ENCODE measurements at regions not wholly inside any gene's neighbourhood (a gene's known extent, or its start where the extent isn't known, plus 50 kb on each side); places are given as distances from the start of the nearest gene placed in this dataset.

DNA sequence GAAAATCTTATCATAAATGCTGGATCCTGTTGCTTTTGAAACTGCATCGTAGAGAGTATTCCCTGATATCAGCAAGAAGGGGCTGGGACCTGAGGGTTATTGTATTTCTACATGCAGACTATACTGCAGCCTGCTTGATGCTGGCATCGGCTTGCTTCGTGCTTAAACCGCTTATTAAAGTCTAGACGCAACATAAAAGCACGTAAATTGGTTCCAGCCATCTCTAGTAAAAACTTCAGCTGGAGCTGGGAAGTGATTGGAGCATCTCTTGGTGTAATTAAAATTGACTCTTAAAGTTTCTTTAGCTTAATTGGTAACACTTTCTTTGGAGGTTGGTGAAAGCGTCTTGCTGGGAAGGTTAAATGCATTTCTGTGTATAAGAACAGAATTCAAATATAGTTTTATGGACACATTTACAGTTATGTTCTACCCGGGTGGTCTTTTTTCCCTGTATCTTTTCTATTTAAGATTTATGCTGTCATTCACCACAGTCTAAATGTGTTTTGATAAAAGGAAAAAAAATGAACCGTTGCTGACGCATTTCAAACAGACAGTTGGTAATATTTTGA, 139.0 kb upstream of the JAG1 start:
- no peak for TF ChIP-seq MAFK (IDR thresholded peaks at IDR 0.05; ENCODE audit: low read depth, low read length)
- TF ChIP-seq CBX5 (IDR thresholded peaks at IDR 0.05; ENCODE audit: low read depth, low read length), result no peak
- no peak for TF ChIP-seq YY1 (IDR thresholded peaks at IDR 0.05; ENCODE audit: low read depth, low read length)
- TF ChIP-seq, protein P1, sequence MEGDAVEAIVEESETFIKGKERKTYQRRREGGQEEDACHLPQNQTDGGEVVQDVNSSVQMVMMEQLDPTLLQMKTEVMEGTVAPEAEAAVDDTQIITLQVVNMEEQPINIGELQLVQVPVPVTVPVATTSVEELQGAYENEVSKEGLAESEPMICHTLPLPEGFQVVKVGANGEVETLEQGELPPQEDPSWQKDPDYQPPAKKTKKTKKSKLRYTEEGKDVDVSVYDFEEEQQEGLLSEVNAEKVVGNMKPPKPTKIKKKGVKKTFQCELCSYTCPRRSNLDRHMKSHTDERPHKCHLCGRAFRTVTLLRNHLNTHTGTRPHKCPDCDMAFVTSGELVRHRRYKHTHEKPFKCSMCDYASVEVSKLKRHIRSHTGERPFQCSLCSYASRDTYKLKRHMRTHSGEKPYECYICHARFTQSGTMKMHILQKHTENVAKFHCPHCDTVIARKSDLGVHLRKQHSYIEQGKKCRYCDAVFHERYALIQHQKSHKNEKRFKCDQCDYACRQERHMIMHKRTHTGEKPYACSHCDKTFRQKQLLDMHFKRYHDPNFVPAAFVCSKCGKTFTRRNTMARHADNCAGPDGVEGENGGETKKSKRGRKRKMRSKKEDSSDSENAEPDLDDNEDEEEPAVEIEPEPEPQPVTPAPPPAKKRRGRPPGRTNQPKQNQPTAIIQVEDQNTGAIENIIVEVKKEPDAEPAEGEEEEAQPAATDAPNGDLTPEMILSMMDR (IDR thresholded peaks at IDR 0.05; ENCODE audit: control extremely low read depth in 1 of 3, insufficient read depth in 1 of 3, low read depth in 1 of 3, low read length in 3 of 3), result no peak
- TF ChIP-seq EP300 (IDR thresholded peaks at IDR 0.05; ENCODE audit: borderline replicate concordance in 1 of 2, low read depth in 2 of 2, low read length in 2 of 2), result no peak
- TF ChIP-seq, protein P2, sequence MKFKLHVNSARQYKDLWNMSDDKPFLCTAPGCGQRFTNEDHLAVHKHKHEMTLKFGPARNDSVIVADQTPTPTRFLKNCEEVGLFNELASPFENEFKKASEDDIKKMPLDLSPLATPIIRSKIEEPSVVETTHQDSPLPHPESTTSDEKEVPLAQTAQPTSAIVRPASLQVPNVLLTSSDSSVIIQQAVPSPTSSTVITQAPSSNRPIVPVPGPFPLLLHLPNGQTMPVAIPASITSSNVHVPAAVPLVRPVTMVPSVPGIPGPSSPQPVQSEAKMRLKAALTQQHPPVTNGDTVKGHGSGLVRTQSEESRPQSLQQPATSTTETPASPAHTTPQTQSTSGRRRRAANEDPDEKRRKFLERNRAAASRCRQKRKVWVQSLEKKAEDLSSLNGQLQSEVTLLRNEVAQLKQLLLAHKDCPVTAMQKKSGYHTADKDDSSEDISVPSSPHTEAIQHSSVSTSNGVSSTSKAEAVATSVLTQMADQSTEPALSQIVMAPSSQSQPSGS (IDR thresholded peaks at IDR 0.05; ENCODE audit: low read length), result no peak
- TF ChIP-seq POLR2A (IDR thresholded peaks at IDR 0.05; ENCODE audit: control extremely low read depth in 1 of 2, low read depth in 2 of 2, low read length in 2 of 2), result no peak
- no peak for TF ChIP-seq TCF12 (IDR thresholded peaks at IDR 0.05; ENCODE audit: low read depth, low read length)
- TF ChIP-seq CBX8 (IDR thresholded peaks at IDR 0.05; ENCODE audit: borderline replicate concordance, low read depth, low read length), result no peak
- TF ChIP-seq SIN3A (conservative IDR thresholded peaks at IDR 0.05 in 1 of 2, IDR thresholded peaks at IDR 0.05 in 1 of 2; ENCODE audit: low read depth in 1 of 2, low read length in 2 of 2), result no peak
- no peak for TF ChIP-seq JUN (IDR thresholded peaks at IDR 0.05; ENCODE audit: low read depth, low read length)
- no peak for TF ChIP-seq NRF1 (IDR thresholded peaks at IDR 0.05; ENCODE audit: low read depth, low read length)
- TF ChIP-seq ZNF274 (IDR thresholded peaks at IDR 0.05; ENCODE audit: borderline replicate concordance, extremely low read depth, low read length), result no peak

All from H1 (cell line).